ENCODE measurements at regions not wholly inside any gene's neighbourhood (a gene's known extent, or its start where the extent isn't known, plus 50 kb on each side); places are given as distances from the start of the nearest gene placed in this dataset.

GRCh38 chr12:111064154-111064553 is 143.8 kb upstream of the MYL2 start:
- H3K27ac Mint-ChIP-seq, result peak overlapping the region; percentile 45
- no peaks in the 10 kb centered on the region for H3K36me3 Mint-ChIP-seq (ENCODE audit: low read depth)
- H3K9me3 ChIP-seq (ENCODE audit: control insufficient read depth, low read length, poor library complexity, severe bottlenecking), result no peaks in the 10 kb centered on the region
- no peaks in the 10 kb centered on the region for H3K27me3 Mint-ChIP-seq
- ATAC-seq (no peak), DNase-seq (no peak)
- peaks cover 8% of the 10 kb centered on the region for H3K4me1 Mint-ChIP-seq
- no peak overlapping the region for H3K4me3 Mint-ChIP-seq

DNA sequence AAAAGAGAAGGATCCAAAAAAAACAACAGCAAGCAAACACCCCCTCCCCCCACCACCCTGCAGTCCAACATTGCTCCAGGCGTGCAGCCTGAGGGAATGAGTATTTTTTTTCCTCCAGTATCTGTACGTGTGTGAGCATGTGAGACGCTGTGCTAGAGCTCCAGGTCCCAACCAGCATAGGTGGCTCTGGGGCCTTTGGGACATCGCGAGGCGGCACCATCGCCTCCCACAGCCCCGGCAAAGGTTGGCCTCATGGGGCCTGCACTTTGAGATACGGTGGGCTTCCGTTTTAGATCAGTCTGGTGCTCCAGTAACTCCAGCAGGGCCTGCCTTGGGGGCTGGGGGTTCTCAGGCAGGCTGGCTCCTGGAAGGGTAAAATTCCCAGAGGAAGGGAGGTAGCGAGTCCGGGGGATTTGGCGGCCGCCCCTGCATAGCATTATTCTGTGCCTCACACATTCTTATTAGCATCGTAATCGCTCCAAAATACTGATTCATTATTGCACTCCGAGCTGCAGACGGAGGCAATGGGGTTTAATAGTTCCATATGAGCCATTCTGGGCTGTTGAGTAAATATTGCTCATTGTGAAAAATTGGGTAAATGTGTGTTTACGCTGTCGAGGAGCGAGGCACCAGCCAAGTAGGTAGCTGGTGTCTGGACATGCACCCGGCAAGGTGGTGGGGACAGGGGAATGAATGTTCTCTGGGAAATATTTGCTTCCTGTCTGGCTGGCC is 143.1 kb upstream of the MYL2 start:
- ATAC-seq, result no peak
- no peaks in the 10 kb centered on the region for H3K9me3 ChIP-seq (ENCODE audit: control insufficient read depth, low read length, poor library complexity, severe bottlenecking)
- Mint-ChIP-seq H3K4me3 (no peak overlapping the region), H3K4me1 (peaks cover 10% of the 10 kb centered on the region), H3K27ac (peak overlapping the region; percentile 45), H3K27me3 (no peaks in the 10 kb centered on the region), H3K36me3 (ENCODE audit: low read depth) (no peaks in the 10 kb centered on the region)
- no peak for DNase-seq

- Mint-ChIP-seq H3K27me3 (no peaks in the 10 kb centered on the region), H3K36me3 (ENCODE audit: low read depth) (peaks cover 2% of the 10 kb centered on the region), H3K4me1 (peaks cover 14% of the 10 kb centered on the region), H3K27ac (peak overlapping the region; percentile 3), H3K4me3 (peak overlapping the region; percentile 28)
- no peak for DNase-seq
- ATAC-seq, result no peak
- H3K9me3 ChIP-seq (ENCODE audit: control insufficient read depth, low read length, poor library complexity, severe bottlenecking), result no peaks in the 10 kb centered on the region
Measured at GRCh38 chr12:111057701-111058425, 137.5 kb upstream of the MYL2 start.

DNA sequence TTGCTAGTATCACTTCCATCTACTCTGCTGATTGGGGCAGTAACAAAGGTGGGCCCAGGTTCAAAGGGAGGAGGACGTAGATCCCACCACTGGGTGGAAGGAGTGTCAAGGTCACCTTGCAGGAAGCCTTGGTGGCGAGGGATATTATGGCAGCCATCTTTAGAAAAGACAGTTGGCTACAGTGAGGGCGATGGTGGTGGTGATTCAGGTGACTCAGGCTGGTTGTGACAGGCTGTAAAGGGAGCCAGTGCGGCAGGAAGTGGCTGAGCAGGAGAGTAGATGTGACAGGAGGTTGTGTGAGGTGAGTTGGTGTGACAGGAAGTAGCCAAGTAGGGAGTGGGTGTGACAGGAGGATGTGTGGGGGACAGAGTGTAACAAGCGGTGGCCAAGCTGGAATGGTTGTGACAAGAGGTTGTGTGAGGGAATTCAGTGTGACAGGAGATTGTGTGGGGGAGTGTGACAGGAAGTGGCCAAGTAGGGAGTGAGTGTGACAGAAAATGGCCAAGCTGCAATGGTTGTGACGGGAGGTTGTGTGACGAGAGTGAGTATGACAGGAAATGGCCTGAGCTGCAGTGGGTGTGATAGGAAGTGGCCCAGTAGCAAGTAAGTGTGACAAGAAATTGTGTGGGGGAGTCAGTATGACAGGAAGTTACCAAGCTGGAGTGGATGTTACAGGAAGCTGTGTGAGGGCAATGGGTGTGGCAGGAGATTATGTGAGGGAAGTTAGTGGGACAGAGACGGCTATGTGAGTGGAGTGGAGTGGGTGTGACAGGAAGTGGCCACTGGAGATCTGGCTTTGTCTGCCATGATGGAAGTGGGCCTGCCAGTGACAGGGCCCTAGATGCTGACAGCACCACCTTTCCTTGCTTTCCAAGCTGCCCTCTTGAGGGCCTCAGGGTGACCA is 136.5 kb upstream of the MYL2 start:
- DNase-seq, result peak in 1 of 3 donors; percentile 10
- Mint-ChIP-seq H3K27me3 (no peaks in the 10 kb centered on the region), H3K36me3 (ENCODE audit: low read depth) (peaks cover 2% of the 10 kb centered on the region), H3K4me3 (peak overlapping the region; percentile 28), H3K4me1 (peaks cover 14% of the 10 kb centered on the region), H3K27ac (peak overlapping the region; percentile 3)
- ATAC-seq, result peak; percentile 85
- no peaks in the 10 kb centered on the region for H3K9me3 ChIP-seq (ENCODE audit: control insufficient read depth, low read length, poor library complexity, severe bottlenecking)

DNA sequence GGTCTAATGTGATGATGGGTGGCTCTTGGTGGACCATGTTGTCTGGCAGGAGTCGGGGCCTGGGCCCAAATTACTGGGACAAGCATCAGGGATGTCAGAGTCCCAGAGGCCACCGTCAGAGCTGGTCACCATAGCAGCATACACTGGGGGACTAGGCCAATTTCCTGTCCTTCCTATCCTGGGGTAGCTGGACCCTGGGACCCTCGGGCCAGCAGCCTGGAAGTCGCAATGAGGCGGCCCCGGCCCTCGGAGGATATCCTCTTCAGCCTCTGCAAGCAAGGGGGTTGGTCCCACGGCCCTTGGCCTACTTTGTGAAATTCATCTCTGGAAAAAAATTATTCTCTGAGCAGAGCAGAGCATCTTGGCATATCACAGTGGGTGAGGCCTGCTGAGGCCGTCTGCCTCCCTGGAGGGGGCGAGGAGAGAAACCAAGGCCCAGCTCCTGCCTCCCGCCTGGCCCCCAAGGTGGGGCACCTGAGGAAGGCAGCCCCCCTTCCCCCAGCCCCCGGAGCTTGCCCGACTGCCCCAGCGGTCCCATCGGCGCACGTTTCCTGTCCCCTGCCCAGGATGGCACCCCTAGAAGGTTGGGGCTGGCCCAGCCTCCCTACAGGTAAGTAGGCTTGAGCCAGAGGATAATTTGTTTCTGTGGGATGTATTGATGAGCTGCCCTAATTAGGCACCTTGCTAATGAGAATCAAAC is 135.0 kb upstream of the MYL2 start:
- peaks cover 2% of the 10 kb centered on the region for H3K36me3 Mint-ChIP-seq (ENCODE audit: low read depth)
- DNase-seq (no peak), ATAC-seq (no peak)
- no peak overlapping the region for H3K4me3 Mint-ChIP-seq
- peaks cover 14% of the 10 kb centered on the region for H3K4me1 Mint-ChIP-seq
- no peaks in the 10 kb centered on the region for H3K9me3 ChIP-seq (ENCODE audit: control insufficient read depth, low read length, poor library complexity, severe bottlenecking)
- H3K27me3 Mint-ChIP-seq, result no peaks in the 10 kb centered on the region
- H3K27ac Mint-ChIP-seq, result no peak overlapping the region

GRCh38 chr12:111048991-111049390 is 128.6 kb upstream of the MYL2 start:
- H3K9me3 ChIP-seq (ENCODE audit: control insufficient read depth, low read length, poor library complexity, severe bottlenecking), result no peaks in the 10 kb centered on the region
- no peak overlapping the region for H3K27ac Mint-ChIP-seq
- no peaks in the 10 kb centered on the region for H3K4me1 Mint-ChIP-seq
- H3K27me3 Mint-ChIP-seq, result no peaks in the 10 kb centered on the region
- H3K36me3 Mint-ChIP-seq (ENCODE audit: low read depth), result no peaks in the 10 kb centered on the region
- ATAC-seq (no peak), DNase-seq (no peak)
- no peak overlapping the region for H3K4me3 Mint-ChIP-seq

DNA sequence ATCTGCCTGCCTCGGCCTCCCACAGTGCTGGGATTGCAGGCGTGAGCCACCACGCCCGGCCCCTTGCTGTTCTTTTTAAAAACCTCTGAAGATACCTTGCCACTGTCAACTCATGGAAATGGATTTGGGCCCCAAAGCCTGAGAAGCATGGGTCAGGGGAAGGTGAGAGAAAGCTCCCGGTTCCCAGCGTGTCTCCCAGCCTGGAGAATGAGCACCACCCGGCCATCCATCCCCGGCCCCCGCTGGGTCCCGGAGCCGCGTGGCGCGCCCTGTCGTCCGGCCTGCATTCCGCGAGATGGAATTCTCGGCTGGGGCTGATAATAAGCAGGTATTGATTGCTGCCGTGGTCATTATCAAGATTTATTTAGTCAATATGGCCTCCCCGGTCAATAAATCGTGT is 126.5 kb upstream of the MYL2 start:
- Mint-ChIP-seq H3K27me3 (no peaks in the 10 kb centered on the region), H3K4me3 (no peak overlapping the region), H3K36me3 (ENCODE audit: low read depth) (no peaks in the 10 kb centered on the region), H3K4me1 (peaks cover 2% of the 10 kb centered on the region), H3K27ac (no peak overlapping the region)
- no peak for DNase-seq
- ATAC-seq, result no peak
- H3K9me3 ChIP-seq (ENCODE audit: control insufficient read depth, low read length, poor library complexity, severe bottlenecking), result no peaks in the 10 kb centered on the region

DNA sequence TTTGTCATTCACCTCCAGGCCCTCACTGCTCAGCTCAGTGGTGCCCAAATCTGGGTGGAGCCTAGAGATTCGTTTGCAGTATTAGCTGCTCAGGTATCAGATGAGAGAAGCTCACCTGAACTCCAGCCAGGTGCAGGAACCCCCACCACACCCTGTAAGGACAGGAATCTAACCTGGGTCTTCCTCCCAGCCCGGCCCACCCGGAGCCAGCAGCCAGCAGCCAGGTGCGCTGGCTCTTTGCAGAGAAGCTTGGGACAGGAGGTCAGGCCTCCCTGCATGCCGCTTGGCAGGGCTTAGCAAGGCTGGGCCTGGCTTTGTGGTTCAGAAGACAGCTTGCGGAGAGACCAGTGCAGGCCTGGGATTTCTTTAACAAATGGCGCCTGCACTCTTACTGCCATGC is 125.6 kb upstream of the MYL2 start:
- DNase-seq, result no peak

GRCh38 chr12:111041091-111041490 is 120.7 kb upstream of the MYL2 start:
- Mint-ChIP-seq H3K36me3 (ENCODE audit: low read depth) (peaks cover 2% of the 10 kb centered on the region), H3K4me3 (no peak overlapping the region), H3K4me1 (peaks cover 8% of the 10 kb centered on the region), H3K27me3 (peaks cover 36% of the 10 kb centered on the region), H3K27ac (no peak overlapping the region)
- DNase-seq, result no peak
- H3K9me3 ChIP-seq (ENCODE audit: control insufficient read depth, low read length, poor library complexity, severe bottlenecking), result no peaks in the 10 kb centered on the region
- no peak for ATAC-seq

More for the DNA sequence above, 125.6 kb upstream of the MYL2 start:
- Mint-ChIP-seq H3K4me3 (no peak overlapping the region), H3K27me3 (no peaks in the 10 kb centered on the region), H3K27ac (no peak overlapping the region), H3K36me3 (ENCODE audit: low read depth) (no peaks in the 10 kb centered on the region), H3K4me1 (peaks cover 2% of the 10 kb centered on the region)
- no peak for ATAC-seq
- no peaks in the 10 kb centered on the region for H3K9me3 ChIP-seq (ENCODE audit: control insufficient read depth, low read length, poor library complexity, severe bottlenecking)

DNA sequence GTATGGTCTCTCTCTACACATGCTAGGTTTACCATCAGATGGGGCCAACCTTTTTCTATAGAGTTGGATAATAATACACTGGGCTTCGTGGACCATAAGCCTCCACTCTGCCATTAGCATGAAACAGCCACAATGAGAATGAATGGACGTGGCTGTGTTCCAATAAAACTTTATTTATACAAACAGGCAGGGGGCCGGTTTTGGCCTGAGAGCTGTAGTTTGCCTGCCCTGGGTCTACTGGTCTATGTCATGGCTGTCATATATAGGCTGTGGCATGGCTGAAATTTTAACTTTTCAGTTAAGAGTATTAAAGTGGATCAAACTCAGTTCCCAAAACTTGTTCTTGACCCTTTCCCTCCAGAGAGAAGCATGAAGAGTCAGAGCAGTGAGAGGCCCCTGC is 120.3 kb upstream of the MYL2 start:
- Mint-ChIP-seq H3K4me1 (peaks cover 12% of the 10 kb centered on the region), H3K4me3 (no peak overlapping the region), H3K36me3 (ENCODE audit: low read depth) (peaks cover 2% of the 10 kb centered on the region), H3K27ac (no peak overlapping the region), H3K27me3 (peaks cover 40% of the 10 kb centered on the region)
- ATAC-seq (no peak), DNase-seq (no peak)
- no peaks in the 10 kb centered on the region for H3K9me3 ChIP-seq (ENCODE audit: control insufficient read depth, low read length, poor library complexity, severe bottlenecking)

GRCh38 chr12:111038941-111039340 is 118.6 kb upstream of the MYL2 start:
- Mint-ChIP-seq H3K4me3 (no peak overlapping the region), H3K27ac (no peak overlapping the region), H3K36me3 (ENCODE audit: low read depth) (peaks cover 4% of the 10 kb centered on the region), H3K4me1 (peaks cover 20% of the 10 kb centered on the region), H3K27me3 (peaks cover 49% of the 10 kb centered on the region)
- ATAC-seq (no peak), DNase-seq (no peak)
- no peaks in the 10 kb centered on the region for H3K9me3 ChIP-seq (ENCODE audit: control insufficient read depth, low read length, poor library complexity, severe bottlenecking)

DNA sequence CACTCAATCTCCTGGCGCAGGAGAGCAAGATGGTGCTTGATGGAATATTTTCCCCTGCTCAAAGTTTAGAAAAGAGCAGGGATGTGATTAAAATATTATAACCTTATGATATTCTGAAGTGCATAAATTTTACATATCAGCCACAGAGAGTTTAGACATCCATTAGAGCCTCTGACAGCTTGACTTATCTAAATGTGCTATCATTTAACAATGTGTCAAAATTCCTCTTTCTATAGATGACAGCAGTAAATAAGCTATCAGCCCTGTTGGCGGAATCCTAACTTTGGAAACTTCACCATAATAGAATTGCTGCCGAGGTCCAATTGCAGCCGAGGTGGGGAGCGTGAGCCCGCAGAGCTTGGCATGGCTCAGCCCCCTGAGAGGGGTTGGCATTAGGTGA is 117.7 kb upstream of the MYL2 start:
- Mint-ChIP-seq H3K4me1 (peaks cover 19% of the 10 kb centered on the region), H3K27me3 (peaks cover 51% of the 10 kb centered on the region), H3K27ac (no peak overlapping the region), H3K4me3 (no peak overlapping the region), H3K36me3 (ENCODE audit: low read depth) (peaks cover 4% of the 10 kb centered on the region)
- no peaks in the 10 kb centered on the region for H3K9me3 ChIP-seq (ENCODE audit: control insufficient read depth, low read length, poor library complexity, severe bottlenecking)
- no peak for DNase-seq
- ATAC-seq, result no peak

DNA sequence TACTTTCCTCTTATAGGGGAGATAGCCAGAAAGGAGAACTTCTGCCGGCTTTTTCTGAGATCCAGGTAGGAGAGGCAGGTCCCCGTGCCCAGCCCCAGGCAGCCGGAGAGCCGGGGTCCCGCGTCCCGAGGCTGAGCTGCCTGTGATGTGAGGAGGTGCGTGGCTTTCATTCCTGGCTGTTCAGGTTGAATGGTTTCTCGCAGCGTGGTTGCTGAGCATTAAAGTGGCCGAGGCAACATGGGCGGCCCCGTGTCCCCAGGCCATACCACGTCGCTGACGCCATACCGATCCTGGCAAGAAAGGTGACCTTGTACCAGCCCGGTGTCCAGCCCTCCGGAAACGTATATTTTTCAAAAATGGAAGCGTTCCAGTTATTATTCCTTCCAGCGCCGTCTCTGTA is 116.7 kb upstream of the MYL2 start:
- DNase-seq, result no peak
- Mint-ChIP-seq H3K27ac (no peak overlapping the region), H3K27me3 (peaks cover 61% of the 10 kb centered on the region), H3K4me3 (peak overlapping the region; percentile 57), H3K4me1 (peaks cover 21% of the 10 kb centered on the region), H3K36me3 (ENCODE audit: low read depth) (peaks cover 4% of the 10 kb centered on the region)
- no peaks in the 10 kb centered on the region for H3K9me3 ChIP-seq (ENCODE audit: control insufficient read depth, low read length, poor library complexity, severe bottlenecking)
- no peak for ATAC-seq

All from T-helper 17 cell (primary cell).